WI38 (cell line): ENCODE measurements at regions not wholly inside any gene's neighbourhood (a gene's known extent, or its start where the extent isn't known, plus 50 kb on each side); places are given as distances from the start of the nearest gene placed in this dataset.

Experiments used
- H3K4me3 ChIP-seq: 2 replicates; pipeline ENCODE4 v1.5.1; 2011; ENCODE audit warnings: low read depth, mild to moderate bottlenecking, control low read depth, low read length
- TF ChIP-seq, protein P1 (sequence below): IDR thresholded peaks from 2 replicates; pipeline ENCODE4 v1.5.1; 2012; ENCODE audit warnings: low read depth, mild to moderate bottlenecking, control low read depth, low read length

DNA sequence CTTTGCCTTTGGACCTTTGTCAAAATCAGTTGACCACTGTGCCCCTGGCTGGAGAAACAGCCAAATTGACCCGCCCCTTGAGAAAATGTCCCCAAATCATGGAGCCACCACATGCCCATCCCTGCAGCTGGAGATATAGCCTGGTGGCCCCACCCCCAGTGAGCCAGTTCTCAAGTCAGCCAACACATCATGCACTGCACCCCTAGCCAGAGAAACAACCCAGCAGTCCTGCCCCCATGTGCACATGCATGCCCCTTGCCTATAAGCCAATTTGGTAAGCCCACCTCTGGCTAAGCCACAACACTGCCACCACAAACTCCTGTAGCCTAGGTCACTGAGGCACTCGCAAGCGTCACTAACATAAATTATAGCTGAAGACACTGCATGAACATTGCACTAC, 174.2 kb upstream of the ECI2 start:
- TF ChIP-seq, protein P1, sequence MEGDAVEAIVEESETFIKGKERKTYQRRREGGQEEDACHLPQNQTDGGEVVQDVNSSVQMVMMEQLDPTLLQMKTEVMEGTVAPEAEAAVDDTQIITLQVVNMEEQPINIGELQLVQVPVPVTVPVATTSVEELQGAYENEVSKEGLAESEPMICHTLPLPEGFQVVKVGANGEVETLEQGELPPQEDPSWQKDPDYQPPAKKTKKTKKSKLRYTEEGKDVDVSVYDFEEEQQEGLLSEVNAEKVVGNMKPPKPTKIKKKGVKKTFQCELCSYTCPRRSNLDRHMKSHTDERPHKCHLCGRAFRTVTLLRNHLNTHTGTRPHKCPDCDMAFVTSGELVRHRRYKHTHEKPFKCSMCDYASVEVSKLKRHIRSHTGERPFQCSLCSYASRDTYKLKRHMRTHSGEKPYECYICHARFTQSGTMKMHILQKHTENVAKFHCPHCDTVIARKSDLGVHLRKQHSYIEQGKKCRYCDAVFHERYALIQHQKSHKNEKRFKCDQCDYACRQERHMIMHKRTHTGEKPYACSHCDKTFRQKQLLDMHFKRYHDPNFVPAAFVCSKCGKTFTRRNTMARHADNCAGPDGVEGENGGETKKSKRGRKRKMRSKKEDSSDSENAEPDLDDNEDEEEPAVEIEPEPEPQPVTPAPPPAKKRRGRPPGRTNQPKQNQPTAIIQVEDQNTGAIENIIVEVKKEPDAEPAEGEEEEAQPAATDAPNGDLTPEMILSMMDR, result no peak
- no peak overlapping the region for H3K4me3 ChIP-seq

DNA sequence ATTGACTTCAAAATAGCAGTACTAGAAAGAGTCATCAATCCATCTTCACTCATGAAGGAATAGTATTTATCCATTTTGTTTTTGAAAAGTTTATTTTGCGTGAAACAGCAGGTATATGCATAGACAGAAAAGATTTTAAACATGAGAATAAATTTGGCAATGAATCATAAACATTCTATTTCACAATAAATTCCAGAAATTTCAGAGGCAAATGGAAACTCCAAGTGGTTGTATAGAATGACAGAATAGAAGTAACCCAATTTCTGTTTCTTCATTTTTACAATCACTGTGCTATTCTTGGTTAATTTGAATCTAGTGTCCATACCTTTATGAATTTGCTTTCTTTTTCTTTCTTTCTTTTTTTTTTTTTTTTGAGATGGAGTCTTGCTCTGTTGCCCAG, 173.0 kb upstream of the ECI2 start:
- H3K4me3 ChIP-seq, result no peak overlapping the region
- TF ChIP-seq, protein P1, result no peak

GRCh38 chr6:4304927-4305455, 169.6 kb upstream of the ECI2 start:
- TF ChIP-seq, protein P1, result no peak
- no peak overlapping the region for H3K4me3 ChIP-seq

- TF ChIP-seq, protein P1, result no peak
- no peak overlapping the region for H3K4me3 ChIP-seq
These were observed 168.3 kb upstream of the ECI2 start for GRCh38 chr6:4303638-4304037.

DNA sequence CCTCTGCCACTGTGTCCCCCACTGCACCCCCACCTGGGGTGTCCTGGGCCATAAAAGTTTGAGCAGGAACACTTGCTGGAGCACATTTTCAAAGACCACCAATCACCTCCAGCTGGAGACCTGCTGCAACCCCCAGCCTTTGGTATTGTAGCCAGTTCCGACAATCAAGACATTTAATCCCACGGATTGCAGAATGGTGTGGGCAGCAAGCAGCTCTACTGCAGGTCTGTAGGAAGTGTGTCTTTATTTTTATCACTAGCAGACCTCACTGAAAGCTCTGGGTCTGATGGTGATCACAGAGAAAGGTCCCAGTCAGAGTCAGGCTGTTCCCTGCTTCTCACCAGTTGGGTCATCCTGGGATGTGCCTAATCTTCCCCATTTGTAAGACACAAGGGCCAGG, 167.1 kb upstream of the ECI2 start:
- no peak overlapping the region for H3K4me3 ChIP-seq

GRCh38 chr6:4301871-4302270, 166.5 kb upstream of the ECI2 start:
- no peak overlapping the region for H3K4me3 ChIP-seq
- TF ChIP-seq, protein P1, result no peak

More for the DNA sequence above, 167.1 kb upstream of the ECI2 start:
- TF ChIP-seq, protein P1, result no peak

DNA sequence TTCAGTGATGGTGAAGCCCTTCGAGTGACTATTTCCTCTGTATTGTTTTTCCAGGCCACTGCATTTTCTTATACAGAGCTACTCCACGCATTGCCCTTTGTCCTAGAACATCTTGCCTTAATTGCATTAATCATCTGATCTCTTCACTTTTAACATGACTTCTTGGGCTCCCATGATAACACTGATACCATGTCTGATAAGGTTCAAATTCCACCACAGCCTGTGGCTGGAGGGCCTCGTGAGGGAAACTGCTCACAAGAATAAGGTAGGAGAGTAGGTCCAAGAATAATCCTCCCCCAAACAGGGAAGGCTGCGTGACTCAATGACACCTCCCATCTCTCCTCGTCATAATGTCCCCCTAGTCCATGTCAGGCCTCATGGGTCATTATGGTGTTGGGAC, 165.5 kb upstream of the ECI2 start:
- TF ChIP-seq, protein P1, result no peak
- no peak overlapping the region for H3K4me3 ChIP-seq
